ENCODE measurements at regions not wholly inside any gene's neighbourhood (a gene's known extent, or its start where the extent isn't known, plus 50 kb on each side); places are given as distances from the start of the nearest gene placed in this dataset.

DNA sequence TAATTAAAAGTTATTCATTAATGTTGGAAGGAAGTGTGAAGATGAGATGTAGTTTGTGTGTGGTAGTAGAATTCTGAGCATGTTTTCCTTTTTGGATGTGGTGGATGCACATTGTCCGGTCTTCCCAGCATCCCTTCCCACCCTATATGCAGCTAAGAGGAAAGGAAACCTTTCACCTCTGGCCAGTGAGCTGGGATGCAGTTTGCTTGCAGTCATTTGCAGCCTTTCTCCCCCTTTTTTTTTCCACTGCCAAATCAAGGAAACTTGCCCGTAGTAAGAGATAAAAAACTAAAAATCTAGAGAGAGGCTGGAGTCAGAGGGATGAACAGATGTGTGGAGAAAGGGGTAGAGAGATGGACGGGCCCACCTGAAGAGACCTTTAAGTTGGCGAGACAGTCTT lies 72.5 kb upstream of the SLC38A2 start:
- TF ChIP-seq, protein P1, sequence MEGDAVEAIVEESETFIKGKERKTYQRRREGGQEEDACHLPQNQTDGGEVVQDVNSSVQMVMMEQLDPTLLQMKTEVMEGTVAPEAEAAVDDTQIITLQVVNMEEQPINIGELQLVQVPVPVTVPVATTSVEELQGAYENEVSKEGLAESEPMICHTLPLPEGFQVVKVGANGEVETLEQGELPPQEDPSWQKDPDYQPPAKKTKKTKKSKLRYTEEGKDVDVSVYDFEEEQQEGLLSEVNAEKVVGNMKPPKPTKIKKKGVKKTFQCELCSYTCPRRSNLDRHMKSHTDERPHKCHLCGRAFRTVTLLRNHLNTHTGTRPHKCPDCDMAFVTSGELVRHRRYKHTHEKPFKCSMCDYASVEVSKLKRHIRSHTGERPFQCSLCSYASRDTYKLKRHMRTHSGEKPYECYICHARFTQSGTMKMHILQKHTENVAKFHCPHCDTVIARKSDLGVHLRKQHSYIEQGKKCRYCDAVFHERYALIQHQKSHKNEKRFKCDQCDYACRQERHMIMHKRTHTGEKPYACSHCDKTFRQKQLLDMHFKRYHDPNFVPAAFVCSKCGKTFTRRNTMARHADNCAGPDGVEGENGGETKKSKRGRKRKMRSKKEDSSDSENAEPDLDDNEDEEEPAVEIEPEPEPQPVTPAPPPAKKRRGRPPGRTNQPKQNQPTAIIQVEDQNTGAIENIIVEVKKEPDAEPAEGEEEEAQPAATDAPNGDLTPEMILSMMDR (conservative IDR thresholded peaks at IDR 0.05; ENCODE audit: low read depth, low read length): no peak
- TF ChIP-seq EZH2 (IDR thresholded peaks at IDR 0.05; ENCODE audit: borderline replicate concordance, low read depth, low read length, poor library complexity, severe bottlenecking): no peak
